ENCODE measurements at regions not wholly inside any gene's neighbourhood (a gene's known extent, or its start where the extent isn't known, plus 50 kb on each side); places are given as distances from the start of the nearest gene placed in this dataset.

DNA sequence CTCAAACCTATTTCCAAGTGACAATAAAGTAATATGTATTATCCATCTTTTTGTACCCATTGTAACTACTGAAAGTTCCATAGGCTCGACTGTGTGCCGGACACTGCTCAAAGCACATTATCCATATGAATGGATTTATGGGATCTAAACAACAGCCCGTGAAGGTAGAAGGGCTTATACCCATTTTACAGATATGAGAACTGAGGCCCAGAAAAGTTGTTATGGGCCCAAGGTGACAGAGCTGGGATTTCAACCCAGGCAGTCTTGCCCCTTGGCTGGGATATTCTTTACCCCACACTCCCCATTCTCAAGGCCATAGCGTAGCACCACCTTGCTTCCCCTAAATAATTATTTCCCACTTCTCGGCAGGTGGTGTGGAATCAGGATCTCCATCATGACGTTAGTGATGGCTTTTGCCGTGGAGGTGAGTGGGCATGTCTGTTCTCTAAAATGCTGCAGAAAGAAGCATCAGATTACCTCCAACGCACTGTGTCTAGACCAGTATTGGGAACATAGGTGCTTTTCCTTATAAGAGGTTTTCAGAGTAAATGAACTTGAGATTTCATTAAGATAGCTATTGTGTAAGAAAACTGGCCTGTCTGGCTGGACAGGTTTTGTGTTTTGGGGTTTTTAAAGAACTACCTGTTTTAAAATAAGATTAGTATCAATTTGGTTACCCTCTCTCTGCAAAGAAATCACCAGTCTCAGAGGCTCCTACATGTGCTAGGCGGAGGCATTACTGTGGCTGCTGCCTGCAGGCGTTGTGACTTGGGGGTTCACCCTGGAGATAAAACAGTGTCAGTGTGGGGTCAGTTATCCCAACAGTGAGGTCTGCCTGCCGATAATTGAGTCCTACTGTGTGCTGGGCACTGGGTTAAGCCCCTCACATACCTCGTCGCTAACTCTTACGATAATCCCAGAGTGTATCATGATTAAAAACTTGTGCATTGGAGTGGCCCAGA, 85.1 kb upstream of the SDK1 start:
- H3K9me3 ChIP-seq (ENCODE audit: low read length) = no peaks in the 10 kb centered on the region
- H2AFZ ChIP-seq (ENCODE audit: low read depth, low read length) = no peak overlapping the region
- no peaks in the 10 kb centered on the region for H3K9me2 ChIP-seq (ENCODE audit: insufficient read depth, low read length)
- H3K79me2 ChIP-seq (replicated peaks; ENCODE audit: insufficient read depth, low read length) = no peaks in the 10 kb centered on the region
- H4K20me1 ChIP-seq (ENCODE audit: insufficient read depth) = no peaks in the 10 kb centered on the region
- H3K9ac ChIP-seq (ENCODE audit: low read length) = no peak overlapping the region
- H3K36me3 ChIP-seq (ENCODE audit: insufficient read depth, low read length) = no peaks in the 10 kb centered on the region
- TF ChIP-seq SMC3 (conservative IDR thresholded peaks at IDR 0.05; ENCODE audit: poor library complexity) = no peak
- TF ChIP-seq EZH2 (IDR thresholded peaks at IDR 0.05; ENCODE audit: borderline replicate concordance, insufficient read depth, low read length, poor library complexity, severe bottlenecking) = no peak
- no peak for TF ChIP-seq MXI1 (conservative IDR thresholded peaks at IDR 0.05; ENCODE audit: poor library complexity, severe bottlenecking)
- TF ChIP-seq TAF1 (IDR thresholded peaks at IDR 0.05; ENCODE audit: low read depth) = no peak
- TF ChIP-seq, protein P1, sequence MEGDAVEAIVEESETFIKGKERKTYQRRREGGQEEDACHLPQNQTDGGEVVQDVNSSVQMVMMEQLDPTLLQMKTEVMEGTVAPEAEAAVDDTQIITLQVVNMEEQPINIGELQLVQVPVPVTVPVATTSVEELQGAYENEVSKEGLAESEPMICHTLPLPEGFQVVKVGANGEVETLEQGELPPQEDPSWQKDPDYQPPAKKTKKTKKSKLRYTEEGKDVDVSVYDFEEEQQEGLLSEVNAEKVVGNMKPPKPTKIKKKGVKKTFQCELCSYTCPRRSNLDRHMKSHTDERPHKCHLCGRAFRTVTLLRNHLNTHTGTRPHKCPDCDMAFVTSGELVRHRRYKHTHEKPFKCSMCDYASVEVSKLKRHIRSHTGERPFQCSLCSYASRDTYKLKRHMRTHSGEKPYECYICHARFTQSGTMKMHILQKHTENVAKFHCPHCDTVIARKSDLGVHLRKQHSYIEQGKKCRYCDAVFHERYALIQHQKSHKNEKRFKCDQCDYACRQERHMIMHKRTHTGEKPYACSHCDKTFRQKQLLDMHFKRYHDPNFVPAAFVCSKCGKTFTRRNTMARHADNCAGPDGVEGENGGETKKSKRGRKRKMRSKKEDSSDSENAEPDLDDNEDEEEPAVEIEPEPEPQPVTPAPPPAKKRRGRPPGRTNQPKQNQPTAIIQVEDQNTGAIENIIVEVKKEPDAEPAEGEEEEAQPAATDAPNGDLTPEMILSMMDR (IDR thresholded peaks at IDR 0.05; ENCODE audit: poor library complexity, severe bottlenecking) = no peak
- TF ChIP-seq RAD21 (conservative IDR thresholded peaks at IDR 0.05) = no peak
- TF ChIP-seq, protein P2, sequence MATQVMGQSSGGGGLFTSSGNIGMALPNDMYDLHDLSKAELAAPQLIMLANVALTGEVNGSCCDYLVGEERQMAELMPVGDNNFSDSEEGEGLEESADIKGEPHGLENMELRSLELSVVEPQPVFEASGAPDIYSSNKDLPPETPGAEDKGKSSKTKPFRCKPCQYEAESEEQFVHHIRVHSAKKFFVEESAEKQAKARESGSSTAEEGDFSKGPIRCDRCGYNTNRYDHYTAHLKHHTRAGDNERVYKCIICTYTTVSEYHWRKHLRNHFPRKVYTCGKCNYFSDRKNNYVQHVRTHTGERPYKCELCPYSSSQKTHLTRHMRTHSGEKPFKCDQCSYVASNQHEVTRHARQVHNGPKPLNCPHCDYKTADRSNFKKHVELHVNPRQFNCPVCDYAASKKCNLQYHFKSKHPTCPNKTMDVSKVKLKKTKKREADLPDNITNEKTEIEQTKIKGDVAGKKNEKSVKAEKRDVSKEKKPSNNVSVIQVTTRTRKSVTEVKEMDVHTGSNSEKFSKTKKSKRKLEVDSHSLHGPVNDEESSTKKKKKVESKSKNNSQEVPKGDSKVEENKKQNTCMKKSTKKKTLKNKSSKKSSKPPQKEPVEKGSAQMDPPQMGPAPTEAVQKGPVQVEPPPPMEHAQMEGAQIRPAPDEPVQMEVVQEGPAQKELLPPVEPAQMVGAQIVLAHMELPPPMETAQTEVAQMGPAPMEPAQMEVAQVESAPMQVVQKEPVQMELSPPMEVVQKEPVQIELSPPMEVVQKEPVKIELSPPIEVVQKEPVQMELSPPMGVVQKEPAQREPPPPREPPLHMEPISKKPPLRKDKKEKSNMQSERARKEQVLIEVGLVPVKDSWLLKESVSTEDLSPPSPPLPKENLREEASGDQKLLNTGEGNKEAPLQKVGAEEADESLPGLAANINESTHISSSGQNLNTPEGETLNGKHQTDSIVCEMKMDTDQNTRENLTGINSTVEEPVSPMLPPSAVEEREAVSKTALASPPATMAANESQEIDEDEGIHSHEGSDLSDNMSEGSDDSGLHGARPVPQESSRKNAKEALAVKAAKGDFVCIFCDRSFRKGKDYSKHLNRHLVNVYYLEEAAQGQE (IDR thresholded peaks at IDR 0.05; ENCODE audit: borderline replicate concordance) = no peak
- H3F3A ChIP-seq (ENCODE audit: insufficient read depth, low read length, poor library complexity, severe bottlenecking) = no peaks in the 10 kb centered on the region
- no peak overlapping the region for H3K4me3 ChIP-seq (ENCODE audit: low read length)
- no peak overlapping the region for H3K27ac ChIP-seq (ENCODE audit: low read length)
- no peaks in the 10 kb centered on the region for H3K27me3 ChIP-seq (ENCODE audit: insufficient read depth, low read depth, low read length)
- H3K4me2 ChIP-seq (ENCODE audit: low read length) = no peak overlapping the region

DNA sequence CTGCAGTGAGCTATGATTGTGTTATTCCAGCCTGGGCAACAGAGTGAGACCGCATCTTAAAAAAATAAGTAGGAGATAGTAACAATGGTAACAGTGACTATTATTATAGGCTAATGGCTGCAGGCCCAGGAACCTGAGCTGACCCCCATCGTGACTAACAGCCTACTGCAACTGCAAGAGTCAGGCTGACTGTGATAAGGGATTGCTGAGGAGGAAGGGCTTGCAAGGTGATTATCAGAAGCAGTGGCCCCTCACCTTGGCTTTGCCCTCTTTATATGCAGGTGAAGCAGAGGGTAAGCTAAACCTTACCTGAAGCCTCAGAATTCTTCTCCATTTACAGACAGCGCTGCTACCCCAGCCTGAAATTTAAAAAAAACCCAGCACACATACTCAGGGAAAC, 83.9 kb upstream of the SDK1 start:
- H3K4me2 ChIP-seq (ENCODE audit: low read length) = no peak overlapping the region
- H3F3A ChIP-seq (ENCODE audit: insufficient read depth, low read length, poor library complexity, severe bottlenecking) = no peaks in the 10 kb centered on the region
- no peaks in the 10 kb centered on the region for H3K9me3 ChIP-seq (ENCODE audit: low read length)
- no peaks in the 10 kb centered on the region for H3K79me2 ChIP-seq (replicated peaks; ENCODE audit: insufficient read depth, low read length)
- TF ChIP-seq POLR2AphosphoS5 (IDR thresholded peaks at IDR 0.05) = no peak
- TF ChIP-seq TAF1 (IDR thresholded peaks at IDR 0.05; ENCODE audit: low read depth) = no peak
- TF ChIP-seq EP300 (conservative IDR thresholded peaks at IDR 0.05; ENCODE audit: poor library complexity, severe bottlenecking) = no peak
- no peak for TF ChIP-seq EZH2 (IDR thresholded peaks at IDR 0.05; ENCODE audit: borderline replicate concordance, insufficient read depth, low read length, poor library complexity, severe bottlenecking)
- no peaks in the 10 kb centered on the region for H4K20me1 ChIP-seq (ENCODE audit: insufficient read depth)
- no peak overlapping the region for H3K27ac ChIP-seq (ENCODE audit: low read length)
- H3K9me2 ChIP-seq (ENCODE audit: insufficient read depth, low read length) = no peaks in the 10 kb centered on the region
- no peak overlapping the region for H2AFZ ChIP-seq (ENCODE audit: low read depth, low read length)
- no peak overlapping the region for H3K9ac ChIP-seq (ENCODE audit: low read length)
- no peaks in the 10 kb centered on the region for H3K27me3 ChIP-seq (ENCODE audit: insufficient read depth, low read depth, low read length)
- no peak overlapping the region for H3K4me3 ChIP-seq (ENCODE audit: low read length)
- no peaks in the 10 kb centered on the region for H3K36me3 ChIP-seq (ENCODE audit: insufficient read depth, low read length)

Measured in neural cell (in vitro differentiated cells).